NCI-H1105 (cell line): ENCODE measurements at regions not wholly inside any gene's neighbourhood (a gene's known extent, or its start where the extent isn't known, plus 50 kb on each side); places are given as distances from the start of the nearest gene placed in this dataset.

Experiments used
- DNase-seq: peaks from one replicate; lab custom pipeline; 2025; lab: John Stamatoyannopoulos, UW

DNA sequence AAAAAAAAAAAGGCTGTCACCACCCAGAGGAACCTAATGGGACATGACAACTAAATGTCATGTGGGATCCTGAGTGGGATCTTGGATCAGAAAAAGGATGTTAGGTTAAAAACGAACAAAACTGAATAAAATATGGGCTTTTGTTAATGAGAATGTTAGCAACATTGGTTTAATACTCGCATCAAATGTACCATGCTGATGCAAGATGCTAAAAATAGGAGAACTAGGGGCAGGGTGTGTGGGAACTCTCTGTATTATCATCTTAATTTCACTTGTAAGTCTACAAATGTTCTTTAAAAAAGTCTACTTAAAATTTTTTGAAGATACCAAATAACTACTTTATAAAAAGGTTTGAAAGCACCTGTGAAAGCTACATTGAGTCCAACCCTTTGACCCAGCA lies 88.8 kb upstream of the PRR5 start:
- DNase-seq = no peak

DNA sequence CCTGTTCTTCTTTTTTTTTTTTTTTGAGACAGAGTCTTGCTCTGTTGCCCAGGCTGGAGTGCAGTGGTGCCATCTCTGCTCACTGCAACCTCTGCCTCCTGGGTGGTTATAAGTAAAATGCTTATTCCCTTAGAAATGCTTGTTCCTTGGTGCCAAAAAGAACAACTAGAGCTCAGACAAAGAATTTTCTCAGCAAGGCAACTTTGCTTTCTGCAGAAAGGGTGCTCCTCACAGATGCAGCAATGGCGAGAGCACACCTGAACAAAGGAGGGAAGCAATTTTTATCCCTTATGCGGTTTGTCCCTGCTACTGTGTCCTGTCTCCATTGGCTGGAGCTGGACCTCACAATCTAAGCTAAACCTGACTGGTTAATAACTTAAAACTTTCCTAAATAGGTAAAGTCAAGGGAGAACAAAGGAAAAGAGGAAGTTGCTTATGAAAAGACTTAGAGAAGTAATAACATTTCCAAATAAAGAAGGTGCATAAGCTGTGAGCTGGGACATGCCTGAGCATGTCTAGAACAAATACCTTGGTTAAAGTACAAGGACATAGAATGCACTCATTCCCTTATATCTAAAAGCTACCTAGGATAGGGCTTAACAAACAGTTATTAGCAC lies 90.0 kb upstream of the PRR5 start:
- DNase-seq = no peak

DNA sequence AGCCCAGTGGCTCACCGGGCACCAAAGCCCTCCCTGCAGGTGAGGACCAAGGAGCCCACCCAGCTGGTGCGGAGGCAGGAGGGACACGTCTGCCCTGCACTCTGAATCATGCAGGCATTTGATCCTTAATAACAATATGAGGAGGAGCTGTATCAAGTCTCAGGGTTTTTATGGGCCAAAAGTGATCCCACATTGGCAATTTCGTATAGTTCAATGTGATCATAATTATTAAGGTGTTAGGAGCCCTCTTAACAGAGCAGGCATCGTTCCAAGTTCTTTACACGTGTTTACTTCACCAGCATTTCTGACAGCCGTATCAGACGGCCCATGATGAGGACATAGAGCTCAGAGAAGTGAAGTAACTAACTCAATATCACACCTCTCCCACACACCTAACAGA lies 91.9 kb upstream of the PRR5 start:
- DNase-seq = no peak

DNA sequence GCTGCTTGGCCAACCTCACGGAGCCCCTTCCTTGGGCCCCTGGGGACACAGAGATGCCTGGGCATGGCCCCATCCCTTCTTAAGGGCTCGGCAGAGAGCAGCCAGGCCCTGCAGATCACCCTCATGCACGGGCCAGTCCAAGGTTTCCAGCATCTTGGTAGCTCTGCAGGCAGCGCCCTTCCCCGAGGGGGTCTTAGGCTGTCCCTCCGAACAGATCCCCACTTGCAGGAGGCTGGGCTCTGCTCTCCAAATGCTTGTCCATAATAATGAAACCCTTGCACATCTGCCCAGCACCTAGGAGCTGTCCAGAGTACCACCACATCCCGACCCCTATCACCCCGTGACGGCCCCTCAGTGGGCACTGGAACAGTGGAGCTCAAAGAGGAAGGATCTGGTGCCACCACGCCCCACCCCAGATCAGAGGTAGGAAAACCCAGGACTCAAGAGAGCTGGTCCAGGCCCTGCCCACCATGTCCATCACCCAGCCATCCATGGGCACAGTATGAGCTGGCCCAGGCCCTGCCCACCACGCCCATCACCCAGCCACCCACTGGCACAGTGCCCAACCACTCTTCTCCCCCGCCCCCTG lies 92.5 kb upstream of the PRR5 start:
- DNase-seq = no peak

DNA sequence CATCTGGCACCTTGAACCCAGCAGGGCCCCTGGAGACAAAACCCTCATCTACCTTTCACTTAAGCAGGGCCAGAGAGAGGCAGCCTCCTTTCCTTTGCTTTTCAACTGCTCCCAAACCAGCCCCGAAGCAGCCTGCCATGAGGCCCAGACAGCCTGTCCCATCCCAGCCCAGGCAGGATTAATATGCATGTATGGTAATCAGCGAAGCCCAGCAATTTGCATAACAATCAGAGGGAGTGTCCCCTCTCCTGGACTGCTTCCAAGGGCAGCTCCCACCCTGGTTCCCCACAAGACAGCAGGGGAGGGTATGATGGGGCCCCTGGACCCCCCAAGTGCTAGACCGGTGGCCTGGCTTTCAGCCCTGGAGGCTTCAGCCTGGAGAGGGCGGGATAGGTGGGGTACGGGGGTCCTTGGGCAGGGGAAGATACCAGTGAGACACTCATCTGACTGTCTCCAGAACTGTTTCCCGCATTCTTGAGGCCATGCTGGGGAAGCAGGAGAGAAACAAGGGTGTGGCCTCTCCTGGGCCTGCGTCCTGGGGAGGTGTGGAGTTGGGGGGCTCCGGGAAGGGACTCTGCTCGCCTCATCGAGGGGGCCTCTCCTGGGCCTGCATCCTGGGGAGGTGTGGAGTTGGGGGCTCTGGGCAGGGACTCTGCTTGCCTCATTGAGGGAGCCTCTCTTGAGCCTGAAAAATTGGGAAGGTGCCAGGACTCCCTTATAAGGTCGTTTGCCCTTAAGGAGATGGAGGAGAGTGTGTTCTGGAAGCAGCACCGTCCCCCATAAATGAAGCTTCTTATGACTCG lies 93.2 kb upstream of the PRR5 start:
- DNase-seq = no peak

DNA sequence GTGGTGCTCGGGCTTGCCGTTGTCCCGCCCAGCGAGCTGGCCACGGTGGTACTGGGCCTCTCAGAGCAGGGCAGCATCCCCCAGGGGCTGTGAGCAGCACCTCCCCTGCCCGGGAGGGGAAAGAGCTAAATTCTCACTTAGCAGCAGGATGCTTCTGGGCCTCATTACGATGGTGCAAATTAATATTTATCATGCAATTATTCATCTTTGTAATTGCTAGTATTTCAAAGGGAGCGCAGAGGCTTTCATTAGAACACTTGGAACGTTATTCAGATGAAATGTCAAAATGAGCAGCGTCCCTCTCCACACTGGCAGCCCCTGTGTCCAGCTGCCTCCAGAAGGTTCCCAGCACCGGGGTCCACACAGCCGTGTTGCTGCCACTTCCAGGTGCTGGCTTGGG lies 95.9 kb upstream of the PRR5 start:
- no peak for DNase-seq

DNA sequence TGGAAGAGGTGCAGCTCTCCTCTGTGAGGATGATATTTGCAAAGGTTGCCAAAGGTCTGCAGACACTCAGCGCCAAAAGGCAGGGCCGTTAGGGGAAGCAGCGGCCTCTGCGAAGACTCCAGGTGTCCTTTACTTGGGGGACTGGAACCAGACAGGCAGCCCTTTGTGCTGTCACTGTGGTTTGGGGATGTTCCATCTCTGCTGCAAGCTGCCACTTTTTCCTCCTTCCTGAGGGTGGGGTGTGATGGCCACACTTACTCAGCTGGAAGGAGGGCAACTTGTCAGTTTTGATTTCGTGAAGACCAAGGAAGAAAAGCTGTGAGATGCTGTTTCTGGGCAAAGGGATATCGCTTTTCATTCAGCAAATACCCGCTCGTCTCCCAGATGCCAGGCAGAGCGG lies 96.5 kb upstream of the PRR5 start:
- no peak for DNase-seq

DNA sequence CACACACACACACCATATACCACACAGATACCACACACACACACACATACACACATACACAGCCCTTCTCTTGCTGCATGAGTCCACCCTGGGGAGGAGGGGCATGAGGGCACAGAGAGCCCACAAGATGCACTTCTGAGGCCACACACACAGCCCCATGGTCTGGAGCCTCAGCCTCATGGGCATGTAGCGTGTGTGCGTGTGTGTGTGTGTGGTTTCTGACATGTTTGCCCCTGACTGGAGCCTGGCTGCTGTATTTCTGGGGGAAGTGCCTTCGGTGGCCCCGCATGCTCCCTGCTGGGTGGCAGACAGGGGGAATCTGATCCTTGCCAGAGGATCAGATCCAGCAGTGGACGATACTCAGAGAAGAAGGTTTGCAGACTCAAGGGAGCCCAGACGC lies 97.0 kb upstream of the PRR5 start:
- DNase-seq = no peak

DNA sequence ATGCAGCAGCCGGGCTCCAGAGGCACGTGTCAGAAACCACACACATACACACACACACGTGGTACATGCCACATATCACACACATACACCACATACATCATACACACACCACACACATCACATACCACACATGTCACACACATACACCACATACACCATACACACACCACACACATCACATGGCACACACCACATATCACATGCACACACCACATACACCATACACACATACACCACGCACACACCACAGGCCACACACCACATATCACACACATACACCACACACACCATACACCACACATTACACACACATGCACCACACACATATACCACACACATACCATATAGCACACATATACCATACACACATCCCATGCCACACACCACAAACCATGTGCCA lies 97.5 kb upstream of the PRR5 start:
- DNase-seq = no peak

DNA sequence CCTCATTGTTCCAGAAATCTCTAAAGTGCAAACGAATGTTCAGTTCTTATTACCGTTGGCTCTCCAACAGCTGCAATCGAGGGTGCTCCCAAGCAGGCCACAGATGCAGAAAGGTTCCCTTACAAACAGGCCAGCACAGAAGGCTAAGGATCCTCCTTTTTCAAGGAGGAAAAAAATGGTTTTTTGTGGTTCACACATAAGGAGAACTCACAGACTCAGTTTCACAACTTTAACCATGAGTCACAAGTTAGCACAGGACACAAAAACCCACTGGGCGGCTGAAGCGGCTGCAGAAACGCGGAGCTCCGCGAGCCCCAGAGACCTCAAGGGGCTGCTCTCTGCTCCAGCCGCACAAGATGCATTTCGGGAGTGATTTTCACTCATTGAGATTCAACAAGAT lies 98.2 kb upstream of the PRR5 start:
- DNase-seq = no peak

DNA sequence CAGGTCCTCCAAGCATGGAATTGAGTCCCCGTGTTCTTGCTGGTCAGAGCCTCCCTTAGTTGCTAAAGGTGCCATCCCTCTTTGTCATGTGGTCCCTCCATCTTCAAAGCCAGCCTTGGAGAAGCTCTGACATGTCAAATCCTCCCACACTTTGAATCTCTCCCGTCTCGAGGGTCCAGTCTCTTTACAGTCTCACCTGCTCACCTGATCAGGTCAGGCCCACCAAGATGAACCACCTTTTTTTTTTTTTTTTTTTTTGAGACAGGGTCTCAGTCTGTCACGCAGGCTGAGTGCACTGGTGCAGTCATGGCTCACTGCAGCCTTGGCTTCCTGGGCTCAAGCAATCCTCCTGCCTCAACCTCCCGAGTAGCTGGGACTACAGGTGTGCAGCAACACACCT lies 100.3 kb upstream of the PRR5 start:
- DNase-seq = no peak

DNA sequence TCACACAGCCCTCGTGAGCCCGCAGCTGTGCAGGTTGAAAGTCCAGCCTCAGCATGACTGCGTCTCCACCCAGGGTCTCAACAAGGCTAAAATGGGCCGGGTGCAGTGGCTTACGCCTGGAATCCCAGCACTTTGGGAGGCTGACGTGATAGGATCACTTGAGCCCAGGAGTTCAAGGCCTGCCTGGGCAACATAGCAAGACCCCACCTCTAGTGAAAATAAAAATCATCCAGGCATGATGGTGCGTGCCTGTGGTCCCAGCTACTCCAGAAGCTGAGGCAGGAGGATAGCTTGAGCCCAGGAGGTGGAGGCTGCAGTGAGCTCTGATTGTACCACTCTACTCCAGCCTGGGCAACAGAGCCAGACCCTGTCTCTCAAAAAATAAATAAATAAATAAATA lies 100.8 kb upstream of the PRR5 start:
- no peak for DNase-seq

DNA sequence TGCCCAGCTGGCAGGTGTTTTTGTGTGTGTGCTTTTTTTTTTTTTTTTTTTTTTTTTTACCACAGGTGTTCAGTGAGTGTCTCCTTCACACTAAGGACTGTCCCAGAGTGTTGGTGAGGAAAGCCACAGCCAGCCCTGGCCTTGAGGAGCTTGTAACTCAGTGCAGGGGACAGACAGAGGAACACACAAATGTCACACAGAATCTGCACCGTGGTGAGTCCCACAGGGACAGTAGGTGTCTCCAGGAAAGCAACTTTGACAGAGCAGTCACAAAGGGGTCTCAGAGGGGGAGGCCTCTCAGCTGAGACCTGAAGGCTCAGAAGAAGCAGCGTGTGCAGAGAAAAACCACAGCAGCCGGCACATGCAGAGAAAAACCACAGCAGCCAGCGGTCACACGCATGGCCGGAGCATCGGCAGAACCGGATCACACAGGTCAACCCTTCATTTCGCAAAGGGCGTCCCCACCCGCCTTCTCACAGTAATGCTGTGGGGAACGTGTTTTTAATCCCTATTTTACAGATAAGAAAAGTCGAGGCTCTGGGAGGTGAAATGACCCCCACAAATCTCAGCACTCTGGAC lies 101.7 kb upstream of the PRR5 start:
- no peak for DNase-seq

DNA sequence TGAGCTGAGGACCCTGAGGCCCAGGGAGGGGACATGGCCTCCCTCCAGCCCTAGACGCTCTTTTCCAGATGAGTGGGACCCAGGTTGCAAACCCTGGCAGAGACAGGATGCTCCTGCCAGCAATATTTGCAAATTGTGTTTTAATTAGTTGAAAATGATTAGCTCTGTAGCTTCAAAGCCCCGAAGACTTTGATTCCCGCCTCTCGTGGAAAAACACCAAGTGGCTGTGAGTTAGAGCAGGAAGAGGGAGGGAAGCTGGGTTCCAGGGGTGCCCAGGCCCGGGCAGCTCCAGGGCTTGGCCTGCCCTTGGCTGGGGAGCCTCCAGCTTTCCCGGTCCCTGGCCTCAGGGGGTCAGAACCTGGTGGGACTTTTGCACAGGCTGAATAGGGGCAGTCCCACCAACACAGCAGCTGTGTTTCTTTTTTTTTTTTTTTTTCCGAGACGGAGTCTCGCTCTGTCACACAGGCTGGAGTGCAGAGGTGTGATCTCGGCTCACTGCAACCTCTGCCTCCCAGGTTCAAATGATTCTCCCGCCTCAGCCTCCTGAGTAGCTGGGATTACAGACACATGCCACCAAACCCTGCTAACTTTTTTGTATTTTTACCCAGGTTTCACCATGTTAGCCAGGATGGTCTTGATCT lies 101.6 kb upstream of the RTL6 start:
- no peak for DNase-seq

DNA sequence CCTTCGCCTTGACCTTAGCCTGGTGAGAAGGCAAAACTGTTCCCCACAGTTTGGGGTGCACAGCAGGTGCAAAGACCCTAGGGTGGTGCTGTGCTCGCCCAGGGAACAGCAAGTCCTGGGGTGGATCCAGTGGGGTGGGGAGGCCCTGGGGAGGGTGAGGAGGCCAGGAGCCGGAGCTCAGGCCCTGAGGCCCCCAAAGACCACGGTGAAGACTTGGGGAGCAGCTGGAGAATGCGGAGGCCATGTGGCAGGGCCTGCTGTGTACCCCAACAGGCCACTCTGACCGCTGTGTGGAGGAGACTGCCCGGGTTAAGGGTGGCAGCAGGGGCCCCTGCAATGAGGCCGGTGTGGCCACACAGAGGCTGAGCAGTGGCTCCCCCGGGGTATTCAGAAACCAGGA lies 101.1 kb upstream of the RTL6 start:
- DNase-seq = no peak

DNA sequence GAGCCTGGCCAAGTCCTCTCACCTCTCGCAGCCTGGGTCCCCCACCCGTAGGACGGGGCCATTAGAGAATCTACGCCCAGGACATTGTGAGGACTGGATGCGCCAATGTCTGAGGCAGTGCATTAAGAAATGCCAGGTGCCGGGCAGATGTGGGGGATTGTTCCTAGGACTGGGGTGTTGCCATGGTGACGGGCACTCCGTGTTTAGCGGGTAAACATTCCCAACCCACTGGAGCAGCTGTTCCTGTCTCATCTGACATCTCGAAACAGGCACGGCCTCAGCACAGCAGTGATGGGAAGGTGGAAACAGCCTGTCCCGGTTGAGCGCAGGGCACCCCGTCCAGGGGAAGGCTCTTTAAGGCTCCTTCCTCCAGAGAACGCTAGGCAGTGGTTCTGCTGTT lies 99.6 kb upstream of the RTL6 start:
- peak; percentile 91 for DNase-seq

DNA sequence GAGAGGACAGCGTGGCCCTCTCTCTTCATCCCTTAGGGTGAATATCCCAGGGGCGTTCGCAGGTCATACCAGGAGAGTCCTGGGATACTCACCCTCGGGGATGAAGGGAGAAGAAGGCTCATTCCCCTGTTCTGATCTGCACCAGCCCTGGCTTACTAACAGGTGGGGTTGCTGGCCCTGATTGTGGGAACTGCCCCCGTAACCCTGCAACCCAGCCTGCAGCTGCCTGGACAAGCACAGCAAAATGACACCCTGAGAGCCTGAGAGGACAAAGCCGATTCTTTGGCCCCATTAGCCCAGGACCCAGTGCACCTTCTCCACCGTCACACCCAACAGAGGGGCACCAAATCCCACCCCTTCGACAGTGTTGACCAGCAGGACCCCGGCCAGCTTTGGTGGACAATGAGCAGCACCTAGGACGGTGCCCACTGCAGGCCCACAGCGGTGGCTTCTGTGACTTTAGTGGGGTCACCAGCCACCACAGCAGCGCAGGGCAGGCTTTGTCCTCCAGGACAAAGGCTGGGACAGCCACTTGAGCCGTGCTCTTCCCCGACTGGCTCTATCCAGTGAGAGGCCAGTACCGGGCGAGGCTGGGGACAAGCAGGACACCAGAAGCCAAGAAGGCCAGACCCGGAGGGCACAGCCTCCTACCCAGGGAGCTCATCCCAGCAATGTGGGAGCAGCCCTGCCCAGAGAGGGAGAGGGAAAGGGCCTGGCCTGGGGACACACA lies 98.5 kb upstream of the RTL6 start:
- DNase-seq = no peak

DNA sequence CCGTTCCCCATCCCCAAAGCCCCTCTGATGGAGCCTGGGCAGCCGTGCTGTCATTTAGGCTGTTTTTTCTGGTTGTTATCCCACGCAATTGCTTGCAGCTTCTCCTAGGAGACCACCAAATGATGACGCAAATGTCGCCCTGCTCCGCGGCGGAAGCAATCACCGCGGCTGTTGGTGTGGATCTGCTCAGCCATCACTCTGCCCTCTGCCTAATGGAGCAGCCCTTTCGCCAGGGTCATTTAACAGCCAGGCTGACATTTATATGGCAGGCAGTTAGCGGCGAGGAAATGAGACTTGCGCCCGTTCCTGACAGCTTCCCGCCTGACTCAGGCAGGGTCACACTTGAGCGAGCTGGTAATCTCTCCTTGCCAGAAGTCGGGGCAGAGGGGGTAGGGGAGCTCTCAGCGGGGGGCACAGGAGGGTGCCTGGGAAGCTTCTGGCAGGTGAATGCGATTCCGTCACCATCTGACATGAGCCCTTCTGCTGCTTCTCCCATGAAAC lies 97.9 kb upstream of the RTL6 start:
- peak; percentile 57 for DNase-seq

DNA sequence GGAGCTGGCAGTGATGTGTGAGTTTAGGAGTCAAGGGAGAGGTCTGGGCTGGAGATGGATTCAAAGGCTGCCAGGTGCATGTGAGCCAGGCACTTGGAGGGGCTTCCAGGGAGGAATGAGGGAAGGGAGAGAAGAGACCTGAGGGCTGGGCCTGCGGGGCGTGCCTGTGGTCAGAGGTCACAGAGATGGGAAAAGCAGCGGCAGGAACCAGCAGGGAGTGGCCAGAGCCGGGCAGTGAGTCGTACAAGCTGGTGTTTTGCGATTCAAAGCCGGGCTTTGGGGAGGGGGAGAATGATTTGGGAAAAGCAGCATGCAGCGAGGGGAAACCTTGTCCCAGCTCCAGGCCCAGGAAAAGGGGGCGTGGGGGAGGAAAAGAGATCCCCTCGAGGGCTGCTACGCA lies 96.9 kb upstream of the RTL6 start:
- no peak for DNase-seq

DNA sequence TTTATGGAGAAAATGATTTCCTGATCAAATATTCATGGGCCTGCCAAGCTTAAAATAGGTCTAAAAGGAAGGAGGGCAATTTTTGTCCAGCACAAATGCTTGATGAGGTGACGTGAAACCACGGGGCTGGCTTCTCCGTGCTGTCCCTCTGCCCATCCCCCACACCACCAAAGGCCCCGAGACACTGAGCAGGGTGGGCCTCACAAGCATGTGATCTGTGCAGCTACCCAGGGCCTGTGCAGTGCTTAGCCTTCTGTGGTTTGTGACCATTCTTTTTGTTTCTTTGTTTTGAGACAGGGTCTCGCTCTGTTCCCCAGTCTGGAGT lies 94.8 kb upstream of the RTL6 start:
- DNase-seq = no peak

DNA sequence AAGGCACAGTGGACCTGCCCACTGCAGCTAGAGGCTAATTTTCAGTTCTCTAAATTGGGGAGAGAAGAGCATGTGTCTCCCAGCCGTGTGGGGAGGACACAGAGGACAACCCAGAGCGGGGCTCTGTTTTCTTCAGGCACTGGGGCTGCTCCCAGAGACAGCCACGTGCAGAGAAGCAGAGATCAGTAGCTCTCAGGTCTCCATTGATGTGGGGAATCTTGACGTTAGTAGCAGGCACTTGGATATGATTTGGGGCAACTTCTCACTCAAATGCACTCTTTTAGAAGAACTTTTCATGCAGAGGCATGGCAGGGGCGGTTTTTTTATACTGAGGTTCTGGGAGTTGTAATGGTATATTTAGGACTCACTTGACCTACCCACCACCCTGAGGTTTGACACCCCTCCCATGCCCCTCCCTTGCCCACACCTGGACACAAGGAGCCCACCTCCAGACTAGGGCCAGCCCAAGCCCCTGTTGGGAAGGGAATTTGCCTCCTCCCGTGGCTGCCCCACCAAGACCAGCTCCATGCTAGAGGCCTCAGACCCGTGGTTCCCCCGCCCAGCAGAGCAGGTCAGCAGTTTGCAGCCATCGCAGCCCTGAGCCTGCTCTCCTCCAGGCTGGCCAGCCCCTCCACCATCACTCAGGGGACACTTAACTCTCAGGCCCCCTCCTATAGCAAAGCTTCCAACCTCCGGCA lies 94.2 kb upstream of the RTL6 start:
- DNase-seq = no peak
